ENCODE measurements at regions not wholly inside any gene's neighbourhood (a gene's known extent, or its start where the extent isn't known, plus 50 kb on each side); places are given as distances from the start of the nearest gene placed in this dataset.
"Not testable (repeated sequence)": the region's sequence is repeated elsewhere in the genome, so short reads cannot be mapped to it uniquely, and the experiment has no call there.

- DNase-seq = no peak
Measured at GRCh38 chr5:34452170-34452828, 203.8 kb upstream of the RAI14 start.

- DNase-seq = no peak
Measured at GRCh38 chr5:34455098-34455497, 201.0 kb upstream of the RAI14 start.

- DNase-seq = no peak
Measured at GRCh38 chr5:34459908-34460307, 196.2 kb upstream of the RAI14 start.

GRCh38 chr5:34460496-34460895, 195.6 kb upstream of the RAI14 start:
- no peak for DNase-seq

- no peak for DNase-seq
Measured at GRCh38 chr5:34464829-34465228, 191.3 kb upstream of the RAI14 start.

- not testable (repeated sequence) for DNase-seq
Measured at GRCh38 chr5:34465301-34465700, 190.8 kb upstream of the RAI14 start.

- not testable (repeated sequence) for DNase-seq
Measured at GRCh38 chr5:34466519-34467388, 189.4 kb upstream of the RAI14 start.

- no peak for DNase-seq
Measured at GRCh38 chr5:34467436-34467835, 188.7 kb upstream of the RAI14 start.

- DNase-seq = not testable (repeated sequence)
Measured at GRCh38 chr5:34467984-34468383, 188.1 kb upstream of the RAI14 start.

GRCh38 chr5:34469971-34470370, 186.2 kb upstream of the RAI14 start:
- no peak for DNase-seq

- DNase-seq = no peak
Measured at GRCh38 chr5:34474573-34475021, 181.5 kb upstream of the RAI14 start.

- DNase-seq = no peak
Measured at GRCh38 chr5:34475249-34475966, 180.7 kb upstream of the RAI14 start.

- no peak for DNase-seq
Measured at GRCh38 chr5:34476941-34477565, 179.1 kb upstream of the RAI14 start.

GRCh38 chr5:34480810-34481528, 175.2 kb upstream of the RAI14 start:
- DNase-seq = peak; percentile 11

GRCh38 chr5:34483442-34484033, 172.6 kb upstream of the RAI14 start:
- no peak for DNase-seq

- no peak for DNase-seq
Measured at GRCh38 chr5:34484216-34484920, 171.8 kb upstream of the RAI14 start.

GRCh38 chr5:34485768-34486030, 170.4 kb upstream of the RAI14 start:
- no peak for DNase-seq

GRCh38 chr5:34486160-34486848, 169.8 kb upstream of the RAI14 start:
- peak; percentile 81 for DNase-seq

- no peak for DNase-seq
Measured at GRCh38 chr5:34486849-34487158, 169.3 kb upstream of the RAI14 start.

GRCh38 chr5:34487159-34487879, 168.8 kb upstream of the RAI14 start:
- no peak for DNase-seq

All from stimulated activated CD4-positive, alpha-beta T cell treated with anti-CD3 and anti-CD28 coated beads, Interleukin-15, amount 100 ng/mL, for 24 hours (primary cell).